Fibroblast of the aortic adventitia (primary cell): ENCODE measurements at regions not wholly inside any gene's neighbourhood (a gene's known extent, or its start where the extent isn't known, plus 50 kb on each side); places are given as distances from the start of the nearest gene placed in this dataset.

ENCODE experiments used
- DNase-seq: peaks from one replicate; pipeline ENCODE4 v3.0.0-alpha.2; 2010; ENCODE audit warnings: low read depth
- H3K4me3 ChIP-seq: 2 replicates; pipeline ENCODE4 v1.5.1; 2011; ENCODE audit warnings: low read depth, mild to moderate bottlenecking, control low read depth, low read length, moderate library complexity
- CTCF ChIP-seq: IDR thresholded peaks from 2 replicates; pipeline ENCODE4 v1.5.1; 2011; ENCODE audit warnings: mild to moderate bottlenecking, low read length, control low read depth, inconsistent platforms; ENCODE audit not compliant: insufficient read depth

GRCh38 chr10:131700506-131700905 lies 200.3 kb upstream of the PPP2R2D start:
- no peak overlapping the region for H3K4me3 ChIP-seq
- DNase-seq, result no peak
- TF ChIP-seq CTCF, result no peak

GRCh38 chr10:131701131-131701947 lies 199.5 kb upstream of the PPP2R2D start:
- TF ChIP-seq CTCF, result no peak
- no peak overlapping the region for H3K4me3 ChIP-seq
- DNase-seq, result no peak

GRCh38 chr10:131702531-131703356 lies 198.1 kb upstream of the PPP2R2D start:
- no peak overlapping the region for H3K4me3 ChIP-seq
- no peak for DNase-seq
- no peak for TF ChIP-seq CTCF

- no peak for DNase-seq
- TF ChIP-seq CTCF, result no peak
Measured at GRCh38 chr10:131703541-131703940, 197.3 kb upstream of the PPP2R2D start.

GRCh38 chr10:131703941-131704340 lies 196.9 kb upstream of the PPP2R2D start:
- DNase-seq, result no peak

More at GRCh38 chr10:131703541-131703940, 197.3 kb upstream of the PPP2R2D start:
- no peak overlapping the region for H3K4me3 ChIP-seq

GRCh38 chr10:131706476-131706875 lies 194.3 kb upstream of the PPP2R2D start:
- no peak for TF ChIP-seq CTCF
- no peak overlapping the region for H3K4me3 ChIP-seq
- no peak for DNase-seq

More at GRCh38 chr10:131703941-131704340, 196.9 kb upstream of the PPP2R2D start:
- H3K4me3 ChIP-seq, result no peak overlapping the region
- TF ChIP-seq CTCF, result no peak
